ENCODE measurements at regions not wholly inside any gene's neighbourhood (a gene's known extent, or its start where the extent isn't known, plus 50 kb on each side); places are given as distances from the start of the nearest gene placed in this dataset.

DNA sequence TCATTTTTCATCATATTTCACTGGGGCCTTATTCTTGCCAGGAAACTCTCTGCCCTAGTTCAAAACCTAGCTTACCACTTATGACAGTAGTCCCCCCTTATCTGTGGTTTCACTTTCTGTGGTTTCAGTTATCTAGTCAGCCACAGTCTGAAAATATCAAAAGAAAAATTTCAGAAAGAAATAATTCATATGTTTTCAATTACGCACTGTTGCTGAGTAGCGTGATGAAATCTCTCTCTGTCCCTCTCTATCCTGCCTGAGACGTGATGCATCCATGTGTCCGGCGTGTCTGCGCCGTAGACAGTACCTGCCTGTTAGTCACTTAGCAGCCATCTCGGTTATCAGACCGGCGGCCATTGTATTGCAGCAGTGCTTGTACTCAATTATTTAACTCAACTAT lies 369.9 kb upstream of the MCTP2 start:
- no peaks in the 10 kb centered on the region for H3K36me3 ChIP-seq (replicated peaks in 1 of 2; ENCODE audit: insufficient read depth in 1 of 2, low read depth in 2 of 2)
- H3K9me3 ChIP-seq, result no peaks in the 10 kb centered on the region
- intact Hi-C loops (cut with DNase I), result no loop called here
- H3K27me3 ChIP-seq, result no peaks in the 10 kb centered on the region
- WGBS, 2 donors, result 80 to 87% methylated on average over 10 of the region's 10 CpGs
- TF ChIP-seq, protein P1, sequence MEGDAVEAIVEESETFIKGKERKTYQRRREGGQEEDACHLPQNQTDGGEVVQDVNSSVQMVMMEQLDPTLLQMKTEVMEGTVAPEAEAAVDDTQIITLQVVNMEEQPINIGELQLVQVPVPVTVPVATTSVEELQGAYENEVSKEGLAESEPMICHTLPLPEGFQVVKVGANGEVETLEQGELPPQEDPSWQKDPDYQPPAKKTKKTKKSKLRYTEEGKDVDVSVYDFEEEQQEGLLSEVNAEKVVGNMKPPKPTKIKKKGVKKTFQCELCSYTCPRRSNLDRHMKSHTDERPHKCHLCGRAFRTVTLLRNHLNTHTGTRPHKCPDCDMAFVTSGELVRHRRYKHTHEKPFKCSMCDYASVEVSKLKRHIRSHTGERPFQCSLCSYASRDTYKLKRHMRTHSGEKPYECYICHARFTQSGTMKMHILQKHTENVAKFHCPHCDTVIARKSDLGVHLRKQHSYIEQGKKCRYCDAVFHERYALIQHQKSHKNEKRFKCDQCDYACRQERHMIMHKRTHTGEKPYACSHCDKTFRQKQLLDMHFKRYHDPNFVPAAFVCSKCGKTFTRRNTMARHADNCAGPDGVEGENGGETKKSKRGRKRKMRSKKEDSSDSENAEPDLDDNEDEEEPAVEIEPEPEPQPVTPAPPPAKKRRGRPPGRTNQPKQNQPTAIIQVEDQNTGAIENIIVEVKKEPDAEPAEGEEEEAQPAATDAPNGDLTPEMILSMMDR (IDR thresholded peaks at IDR 0.05), result no peak
- no peak for TF ChIP-seq POLR2A (IDR thresholded peaks at IDR 0.05)
- no peaks in the 10 kb centered on the region for H3K4me1 ChIP-seq
- peak overlapping the region in 1 of 4 donors; percentile 72 for H3K27ac ChIP-seq
- DNase-seq, result no peak
- H3K4me3 ChIP-seq, result no peak overlapping the region
- no peak for ATAC-seq

DNA sequence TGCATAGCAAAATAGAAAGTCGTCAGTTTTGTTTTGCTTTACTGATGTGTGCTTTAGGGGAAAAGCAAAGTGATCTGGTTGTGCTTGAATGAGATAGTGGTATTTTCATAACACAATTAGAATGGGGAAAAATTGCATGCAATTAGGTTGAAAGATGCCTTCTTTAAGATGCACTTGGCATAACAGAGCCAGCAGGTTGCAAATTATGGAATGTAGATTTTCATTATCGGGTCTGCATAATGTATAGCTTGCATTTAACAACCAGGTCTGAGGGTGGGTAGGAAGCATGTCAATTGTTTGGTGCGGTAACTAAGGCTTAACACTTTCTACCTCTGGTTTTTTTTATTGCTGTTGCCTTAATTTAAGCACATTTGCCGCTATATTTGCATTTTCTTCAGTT lies 370.7 kb upstream of the MCTP2 start:
- 73 to 78% methylated on average over 4 of the region's 4 CpGs for WGBS, 2 donors
- Histone ChIP-seq H3K9me3 (no peaks in the 10 kb centered on the region), H3K4me3 (no peak overlapping the region), H3K27ac (no peak overlapping the region), H3K4me1 (no peaks in the 10 kb centered on the region), H3K36me3 (replicated peaks in 1 of 2; ENCODE audit: insufficient read depth in 1 of 2, low read depth in 2 of 2) (no peaks in the 10 kb centered on the region), H3K27me3 (no peaks in the 10 kb centered on the region)
- no peak for ATAC-seq
- DNase-seq, result no peak
- TF ChIP-seq, protein P1 (IDR thresholded peaks at IDR 0.05), result no peak
- TF ChIP-seq POLR2A (IDR thresholded peaks at IDR 0.05), result no peak
- intact Hi-C loops (cut with DNase I), result no loop called here

- TF ChIP-seq POLR2A (IDR thresholded peaks at IDR 0.05), result no peak
- TF ChIP-seq, protein P1 (IDR thresholded peaks at IDR 0.05), result no peak
- intact Hi-C loops (cut with DNase I), result no loop called here
- Histone ChIP-seq H3K36me3 (replicated peaks in 1 of 2; ENCODE audit: insufficient read depth in 1 of 2, low read depth in 2 of 2) (no peaks in the 10 kb centered on the region), H3K9me3 (no peaks in the 10 kb centered on the region), H3K4me3 (no peak overlapping the region), H3K27me3 (no peaks in the 10 kb centered on the region), H3K4me1 (no peaks in the 10 kb centered on the region), H3K27ac (no peak overlapping the region)
- 74 to 80% methylated on average over 3 of the region's 3 CpGs for WGBS, 2 donors
- DNase-seq (no peak), ATAC-seq (no peak)
Measured at GRCh38 chr15:93859176-93859575, 372.2 kb upstream of the MCTP2 start.

DNA sequence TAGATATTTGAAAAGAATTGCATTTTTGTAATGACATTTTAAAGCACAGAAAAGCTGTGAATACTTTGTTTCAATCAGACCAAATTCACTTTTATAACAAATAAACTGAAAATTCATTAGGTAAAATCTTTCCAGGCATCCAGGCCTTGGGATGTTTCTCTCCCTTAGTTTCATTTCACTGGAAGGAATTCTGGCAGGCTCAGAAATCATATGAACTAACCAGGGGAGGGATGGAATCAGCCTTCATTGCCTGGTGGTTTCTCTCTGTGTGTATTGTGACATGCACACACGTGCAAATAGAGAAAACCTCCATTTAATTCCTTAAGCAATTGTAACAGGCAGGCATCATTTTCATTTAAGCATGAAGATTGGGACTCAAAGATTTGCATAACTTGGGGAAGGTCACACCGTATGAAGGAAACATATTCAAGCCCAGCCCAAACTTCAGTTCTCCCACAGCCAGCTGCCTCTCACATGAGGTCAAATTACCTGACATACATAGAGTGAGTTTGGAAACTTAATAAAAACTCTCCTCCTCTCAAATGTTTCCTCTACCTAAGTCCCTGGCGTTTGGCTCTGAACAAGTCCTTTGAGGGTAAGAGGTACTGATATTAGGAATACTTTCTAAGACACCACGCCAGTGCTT lies 376.1 kb upstream of the MCTP2 start:
- TF ChIP-seq, protein P1 (IDR thresholded peaks at IDR 0.05), result no peak
- TF ChIP-seq POLR2A (IDR thresholded peaks at IDR 0.05), result no peak
- DNase-seq (no peak), ATAC-seq (no peak)
- no peak overlapping the region for H3K4me3 ChIP-seq
- H3K27me3 ChIP-seq, result no peaks in the 10 kb centered on the region
- H3K27ac ChIP-seq, result no peak overlapping the region
- WGBS, 2 donors, result 61 to 68% methylated on average over 4 of the region's 4 CpGs
- no peaks in the 10 kb centered on the region for H3K9me3 ChIP-seq
- intact Hi-C loops (cut with DNase I), result no loop called here
- no peaks in the 10 kb centered on the region for H3K36me3 ChIP-seq (replicated peaks in 1 of 2; ENCODE audit: insufficient read depth in 1 of 2, low read depth in 2 of 2)
- H3K4me1 ChIP-seq, result no peaks in the 10 kb centered on the region

- TF ChIP-seq, protein P1 (IDR thresholded peaks at IDR 0.05), result no peak
- TF ChIP-seq POLR2A (IDR thresholded peaks at IDR 0.05), result no peak
Measured at GRCh38 chr15:93854088-93854487, 377.3 kb upstream of the MCTP2 start.

More at GRCh38 chr15:93854088-93854487, 377.3 kb upstream of the MCTP2 start:
- no peaks in the 10 kb centered on the region for H3K36me3 ChIP-seq (replicated peaks in 1 of 2; ENCODE audit: insufficient read depth in 1 of 2, low read depth in 2 of 2)
- ATAC-seq, result no peak
- no peak overlapping the region for H3K27ac ChIP-seq
- WGBS, 2 donors, result 93 to 97% methylated on average over 3 of the region's 3 CpGs
- intact Hi-C loops (cut with DNase I), result no loop called here
- no peak overlapping the region for H3K4me3 ChIP-seq
- DNase-seq, result no peak
- H3K27me3 ChIP-seq, result no peaks in the 10 kb centered on the region
- H3K4me1 ChIP-seq, result no peaks in the 10 kb centered on the region
- H3K9me3 ChIP-seq, result no peaks in the 10 kb centered on the region
